ENCODE measurements at regions not wholly inside any gene's neighbourhood (a gene's known extent, or its start where the extent isn't known, plus 50 kb on each side); places are given as distances from the start of the nearest gene placed in this dataset.

DNA sequence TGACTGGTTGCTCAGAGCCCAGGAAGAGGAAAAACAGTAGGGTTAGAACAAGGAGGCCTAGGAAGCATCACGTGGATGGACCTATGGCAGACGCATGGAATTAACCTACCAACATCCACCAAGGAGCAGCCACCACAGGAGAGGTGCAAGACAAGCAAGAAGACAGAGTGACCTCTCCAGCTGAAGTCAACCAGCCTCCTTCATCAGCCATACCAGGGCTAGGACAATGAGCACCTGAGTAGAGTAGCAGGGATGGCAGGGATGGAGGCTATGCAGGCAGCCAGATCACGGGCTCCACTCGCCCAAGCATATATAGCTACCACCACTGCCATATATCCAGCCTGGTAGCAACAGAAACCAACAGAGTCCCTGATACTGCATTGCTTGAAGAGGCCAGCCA is 202.1 kb upstream of the B3GAT1 start:
- no peaks in the 10 kb centered on the region for H3K4me1 Mint-ChIP-seq
- TF ChIP-seq, protein P1, sequence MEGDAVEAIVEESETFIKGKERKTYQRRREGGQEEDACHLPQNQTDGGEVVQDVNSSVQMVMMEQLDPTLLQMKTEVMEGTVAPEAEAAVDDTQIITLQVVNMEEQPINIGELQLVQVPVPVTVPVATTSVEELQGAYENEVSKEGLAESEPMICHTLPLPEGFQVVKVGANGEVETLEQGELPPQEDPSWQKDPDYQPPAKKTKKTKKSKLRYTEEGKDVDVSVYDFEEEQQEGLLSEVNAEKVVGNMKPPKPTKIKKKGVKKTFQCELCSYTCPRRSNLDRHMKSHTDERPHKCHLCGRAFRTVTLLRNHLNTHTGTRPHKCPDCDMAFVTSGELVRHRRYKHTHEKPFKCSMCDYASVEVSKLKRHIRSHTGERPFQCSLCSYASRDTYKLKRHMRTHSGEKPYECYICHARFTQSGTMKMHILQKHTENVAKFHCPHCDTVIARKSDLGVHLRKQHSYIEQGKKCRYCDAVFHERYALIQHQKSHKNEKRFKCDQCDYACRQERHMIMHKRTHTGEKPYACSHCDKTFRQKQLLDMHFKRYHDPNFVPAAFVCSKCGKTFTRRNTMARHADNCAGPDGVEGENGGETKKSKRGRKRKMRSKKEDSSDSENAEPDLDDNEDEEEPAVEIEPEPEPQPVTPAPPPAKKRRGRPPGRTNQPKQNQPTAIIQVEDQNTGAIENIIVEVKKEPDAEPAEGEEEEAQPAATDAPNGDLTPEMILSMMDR (IDR thresholded peaks at IDR 0.05; ENCODE audit: unreplicated experiment in 3 of 3), result no peak
- H3K27me3 Mint-ChIP-seq (ENCODE audit: low read depth), result peaks cover 45% of the 10 kb centered on the region
- H3K4me3 Mint-ChIP-seq, result no peak overlapping the region
- H3K36me3 Mint-ChIP-seq (ENCODE audit: low read depth), result no peaks in the 10 kb centered on the region
- H3K27ac Mint-ChIP-seq, result no peak overlapping the region
- no peaks in the 10 kb centered on the region for H3K9me3 Mint-ChIP-seq

- Mint-ChIP-seq H3K9me3 (no peaks in the 10 kb centered on the region), H3K27me3 (ENCODE audit: low read depth) (peaks cover 45% of the 10 kb centered on the region), H3K36me3 (ENCODE audit: low read depth) (no peaks in the 10 kb centered on the region), H3K4me3 (no peak overlapping the region), H3K27ac (no peak overlapping the region), H3K4me1 (no peaks in the 10 kb centered on the region)
- TF ChIP-seq, protein P1 (IDR thresholded peaks at IDR 0.05; ENCODE audit: unreplicated experiment in 3 of 3), result no peak
These were observed 201.6 kb upstream of the B3GAT1 start for GRCh38 chr11:134613646-134614045.

GRCh38 chr11:134612140-134613030 is 200.3 kb upstream of the B3GAT1 start:
- no peak overlapping the region for H3K4me3 Mint-ChIP-seq
- TF ChIP-seq, protein P1 (IDR thresholded peaks at IDR 0.05; ENCODE audit: unreplicated experiment in 3 of 3), result no peak
- no peaks in the 10 kb centered on the region for H3K4me1 Mint-ChIP-seq
- H3K27ac Mint-ChIP-seq, result no peak overlapping the region
- no peaks in the 10 kb centered on the region for H3K36me3 Mint-ChIP-seq (ENCODE audit: low read depth)
- no peaks in the 10 kb centered on the region for H3K9me3 Mint-ChIP-seq
- peaks cover 56% of the 10 kb centered on the region for H3K27me3 Mint-ChIP-seq (ENCODE audit: low read depth)

- Mint-ChIP-seq H3K4me1 (no peaks in the 10 kb centered on the region), H3K36me3 (ENCODE audit: low read depth) (no peaks in the 10 kb centered on the region), H3K9me3 (no peaks in the 10 kb centered on the region), H3K27me3 (ENCODE audit: low read depth) (peaks cover 63% of the 10 kb centered on the region), H3K4me3 (no peak overlapping the region), H3K27ac (no peak overlapping the region)
- TF ChIP-seq, protein P1 (IDR thresholded peaks at IDR 0.05; ENCODE audit: unreplicated experiment in 3 of 3), result no peak
These were observed 199.5 kb upstream of the B3GAT1 start for GRCh38 chr11:134611537-134611936.

DNA sequence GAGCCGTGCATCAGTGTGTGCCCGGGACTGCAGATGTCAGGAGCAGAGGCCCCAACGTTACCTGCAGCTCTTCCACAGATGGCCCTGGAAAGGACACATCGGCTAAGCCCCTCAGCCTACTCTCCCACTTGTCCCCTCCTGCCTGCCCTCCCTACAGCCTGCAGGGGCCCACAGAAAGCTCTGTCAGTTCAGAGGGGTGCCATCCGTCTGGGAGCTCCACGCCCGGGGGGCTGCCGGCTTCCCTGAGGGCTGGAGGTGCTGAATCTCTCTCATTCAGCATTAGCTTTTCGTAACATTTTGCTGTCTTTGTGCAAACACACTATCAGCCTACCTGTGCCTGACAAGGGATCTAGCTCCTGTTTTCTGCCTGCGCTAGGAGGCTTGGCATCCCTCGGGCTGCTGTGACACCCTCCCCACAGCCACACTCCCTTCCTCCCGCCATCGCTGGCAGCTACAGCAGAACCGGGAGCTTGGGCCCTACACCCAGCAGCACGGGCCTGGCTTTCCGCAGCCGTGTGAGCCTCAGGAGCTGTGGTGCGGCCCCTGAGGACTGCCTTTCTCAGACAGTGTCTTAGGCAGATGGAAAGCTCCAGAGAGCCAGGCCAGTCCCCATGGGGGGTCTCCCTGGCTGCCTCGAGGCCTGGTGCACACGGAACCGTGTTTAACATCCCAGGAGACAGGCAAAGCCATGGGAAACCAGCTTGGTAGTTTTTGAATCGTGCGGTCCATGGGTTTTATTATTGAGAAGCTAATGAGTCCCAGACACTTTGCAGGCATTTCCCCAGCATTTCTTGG is 198.3 kb upstream of the B3GAT1 start:
- TF ChIP-seq, protein P1 (IDR thresholded peaks at IDR 0.05; ENCODE audit: unreplicated experiment in 3 of 3), result no peak
- no peaks in the 10 kb centered on the region for H3K4me1 Mint-ChIP-seq
- peaks cover 56% of the 10 kb centered on the region for H3K27me3 Mint-ChIP-seq (ENCODE audit: low read depth)
- H3K27ac Mint-ChIP-seq, result no peak overlapping the region
- H3K36me3 Mint-ChIP-seq (ENCODE audit: low read depth), result no peaks in the 10 kb centered on the region
- H3K4me3 Mint-ChIP-seq, result no peak overlapping the region
- H3K9me3 Mint-ChIP-seq, result no peaks in the 10 kb centered on the region

All from nephron (organoid).